SU-DHL-6 (cell line): ENCODE measurements at regions not wholly inside any gene's neighbourhood (a gene's known extent, or its start where the extent isn't known, plus 50 kb on each side); places are given as distances from the start of the nearest gene placed in this dataset.
"Not testable (repeated sequence)": the region's sequence is repeated elsewhere in the genome, so short reads cannot be mapped to it uniquely, and the experiment has no call there.

Source experiments
- H2AFZ ChIP-seq: fragments of 200-600 bp; sonication (generic); 2 replicates; pipeline ENCODE4 v1.6.1; 2014; ENCODE audit warnings: low read depth, mild to moderate bottlenecking, moderate library complexity, mixed read lengths, antibody characterized with exemption, low read length; ENCODE audit not compliant: severe bottlenecking
- H3F3A ChIP-seq: fragments of 200-600 bp; shearing (Covaris generic); 2 replicates; pipeline ENCODE4 v1.6.0; 2016; ENCODE audit warnings: antibody characterized with exemption, mild to moderate bottlenecking; ENCODE audit not compliant: insufficient read depth
- H3K27ac ChIP-seq: fragments of 200-600 bp; sonication (generic); 2 replicates; pipeline ENCODE4 v1.5.1; 2016; ENCODE audit warnings: low read depth, mild to moderate bottlenecking, low read length, moderate library complexity, mixed read lengths
- H3K27me3 ChIP-seq: fragments of 200-600 bp; sonication (generic), shearing (Covaris generic); 2 replicates; pipeline ENCODE4 v1.6.0; 2014; ENCODE audit warnings: mild to moderate bottlenecking, low read length
- H3K36me3 ChIP-seq: fragments of 200-600 bp; sonication (generic); 2 replicates; pipeline ENCODE4 v1.6.1; 2014; ENCODE audit warnings: mild to moderate bottlenecking, low read length, mixed read lengths
- H3K4me2 ChIP-seq: fragments of 300-600, 200-600 bp; shearing (Covaris generic), sonication (generic); 2 replicates; pipeline ENCODE4 v1.6.0; 2014; ENCODE audit warnings: low read length, low read depth, mild to moderate bottlenecking; ENCODE audit not compliant: poor library complexity, severe bottlenecking
- H3K4me3 ChIP-seq: fragments of 200-600 bp; sonication (generic); 2 replicates; pipeline ENCODE4 v1.5.1; 2014; ENCODE audit warnings: antibody characterized with exemption, low read length, mild to moderate bottlenecking, mixed read lengths; ENCODE audit not compliant: insufficient read depth, poor library complexity, severe bottlenecking
- H3K79me2 ChIP-seq: fragments of 200-600 bp; sonication (generic); 2 replicates; pipeline ENCODE4 v1.6.1; 2014; ENCODE audit warnings: mild to moderate bottlenecking, low read length, moderate library complexity; ENCODE audit not compliant: insufficient read depth
- H3K9ac ChIP-seq: fragments of 200-600 bp; sonication (generic); 2 replicates; pipeline ENCODE4 v1.7.0; 2014; ENCODE audit warnings: mild to moderate bottlenecking, low read length
- H3K9me2 ChIP-seq: fragments of 200-600 bp; sonication (generic); replicated peaks from 2 replicates; pipeline ENCODE4 v1.6.1; 2014; ENCODE audit warnings: low read length; ENCODE audit not compliant: insufficient read depth
- H3K9me3 ChIP-seq: fragments of 200-600 bp; sonication (generic); 2 replicates; pipeline ENCODE4 v1.6.1; 2014; ENCODE audit warnings: low read length, mixed read lengths; ENCODE audit not compliant: insufficient read depth
- H4K20me1 ChIP-seq: fragments of 200-600 bp; sonication (generic); 2 replicates; pipeline ENCODE4 v1.6.1; 2014; ENCODE audit warnings: low read depth, mild to moderate bottlenecking, antibody characterized with exemption, low read length, moderate library complexity, mixed read lengths

DNA sequence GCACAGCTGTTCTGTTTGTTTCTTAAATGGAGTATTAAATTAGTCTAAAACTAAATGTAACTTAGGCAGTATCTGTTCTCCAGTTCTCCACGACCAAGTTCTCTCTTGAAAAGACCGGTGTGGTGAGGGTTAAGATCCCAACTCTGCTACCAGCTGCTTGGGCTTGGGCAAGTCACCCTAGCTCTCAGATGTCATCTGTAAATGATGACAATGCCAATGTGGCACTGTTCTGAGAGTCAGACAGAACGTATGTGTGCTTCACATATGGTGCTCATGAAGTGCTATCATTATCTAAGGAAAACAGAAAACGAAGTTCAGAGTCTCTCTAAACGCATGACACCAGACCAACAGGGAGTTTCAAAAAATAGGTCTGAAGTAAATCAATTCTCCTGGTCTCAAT lies 4025.0 kb upstream of the TPTE start:
- not testable (repeated sequence) for H4K20me1 ChIP-seq, H3K4me3 ChIP-seq, H3K79me2 ChIP-seq, H3K36me3 ChIP-seq, H3K9me3 ChIP-seq, H3K27ac ChIP-seq, H3K4me2 ChIP-seq, H2AFZ ChIP-seq, H3K27me3 ChIP-seq, H3K9ac ChIP-seq, H3F3A ChIP-seq, H3K9me2 ChIP-seq

DNA sequence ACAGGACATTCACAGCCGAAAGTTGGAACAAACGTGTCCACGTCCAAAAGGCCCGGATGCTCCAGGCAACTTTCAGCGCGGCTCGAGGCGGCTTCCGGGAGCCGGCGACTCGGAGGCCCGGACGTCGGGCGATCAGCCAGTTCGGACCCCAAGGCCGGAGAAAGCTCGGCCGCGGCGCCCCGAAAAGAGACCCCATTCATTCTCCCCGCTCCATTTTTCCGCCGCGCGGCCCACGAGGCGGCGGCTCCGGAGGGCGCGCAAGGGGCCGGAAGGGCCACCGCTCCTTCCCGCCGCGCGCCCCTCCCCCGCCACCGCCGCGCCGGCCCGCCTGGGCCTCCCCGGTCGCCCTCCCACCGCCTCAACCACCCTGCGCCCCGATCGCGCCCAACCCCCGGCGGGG lies 4022.7 kb upstream of the TPTE start:
- not testable (repeated sequence) for H3K27ac ChIP-seq, H3K9me3 ChIP-seq
- H3K4me3 ChIP-seq = peak overlapping the region; percentile 54

GRCh38 chr21:6499128-6499826 lies 4022.1 kb upstream of the TPTE start:
- not testable (repeated sequence) for H3K79me2 ChIP-seq, H3K4me3 ChIP-seq, H3K4me2 ChIP-seq, H2AFZ ChIP-seq, H3K9me3 ChIP-seq, H3K27ac ChIP-seq, H3K36me3 ChIP-seq, H3K9me2 ChIP-seq, H3K27me3 ChIP-seq, H4K20me1 ChIP-seq, H3F3A ChIP-seq
- H3K9ac ChIP-seq = peak overlapping the region; percentile 57; the same call in 1 of the 2 replicates

More for the DNA sequence above, 4022.7 kb upstream of the TPTE start:
- H3K27me3 ChIP-seq, H3F3A ChIP-seq, H4K20me1 ChIP-seq, H3K79me2 ChIP-seq, H3K36me3 ChIP-seq, H2AFZ ChIP-seq, H3K4me2 ChIP-seq, H3K9me2 ChIP-seq: not testable (repeated sequence)
- H3K9ac ChIP-seq = peak overlapping the region; percentile 57

- H4K20me1 ChIP-seq, H3F3A ChIP-seq, H3K27ac ChIP-seq, H3K79me2 ChIP-seq, H3K4me3 ChIP-seq, H3K4me2 ChIP-seq, H3K36me3 ChIP-seq, H2AFZ ChIP-seq, H3K9me3 ChIP-seq, H3K9ac ChIP-seq, H3K27me3 ChIP-seq, H3K9me2 ChIP-seq: not testable (repeated sequence)
These were observed 4021.5 kb upstream of the TPTE start for GRCh38 chr21:6499866-6500265.

GRCh38 chr21:6500681-6501080 lies 4020.7 kb upstream of the TPTE start:
- H3K36me3 ChIP-seq, H3K79me2 ChIP-seq, H3K9me3 ChIP-seq, H4K20me1 ChIP-seq, H3K27me3 ChIP-seq, H2AFZ ChIP-seq, H3K27ac ChIP-seq, H3K4me3 ChIP-seq, H3K4me2 ChIP-seq, H3K9ac ChIP-seq, H3K9me2 ChIP-seq, H3F3A ChIP-seq: not testable (repeated sequence)

GRCh38 chr21:6506167-6506894 lies 4015.1 kb upstream of the TPTE start:
- H3F3A ChIP-seq, H3K4me3 ChIP-seq, H3K9me3 ChIP-seq, H3K27ac ChIP-seq, H3K27me3 ChIP-seq, H4K20me1 ChIP-seq, H2AFZ ChIP-seq, H3K4me2 ChIP-seq, H3K9ac ChIP-seq, H3K79me2 ChIP-seq, H3K36me3 ChIP-seq, H3K9me2 ChIP-seq: not testable (repeated sequence)

GRCh38 chr21:6507632-6508031 lies 4013.8 kb upstream of the TPTE start:
- not testable (repeated sequence) for H3K9me2 ChIP-seq, H3K27me3 ChIP-seq

GRCh38 chr21:6521777-6522176 lies 3999.6 kb upstream of the TPTE start:
- not testable (repeated sequence) for H3K27ac ChIP-seq, H3K9ac ChIP-seq, H3K4me3 ChIP-seq, H3K36me3 ChIP-seq, H3K9me3 ChIP-seq, H2AFZ ChIP-seq, H3K79me2 ChIP-seq, H3K27me3 ChIP-seq, H4K20me1 ChIP-seq, H3F3A ChIP-seq, H3K4me2 ChIP-seq, H3K9me2 ChIP-seq

More at GRCh38 chr21:6507632-6508031, 4013.8 kb upstream of the TPTE start:
- not testable (repeated sequence) for H3K27ac ChIP-seq, H2AFZ ChIP-seq, H3F3A ChIP-seq, H3K4me2 ChIP-seq, H3K79me2 ChIP-seq, H3K9ac ChIP-seq, H3K4me3 ChIP-seq, H4K20me1 ChIP-seq, H3K36me3 ChIP-seq, H3K9me3 ChIP-seq
